Parathyroid adenoma (tissue), 2 donors: ENCODE measurements at regions not wholly inside any gene's neighbourhood (a gene's known extent, or its start where the extent isn't known, plus 50 kb on each side); places are given as distances from the start of the nearest gene placed in this dataset.

Source experiments
- H2AFZ ChIP-seq: fragments of 300-600 bp; sonication (generic); one replicate; pipeline ENCODE4 v1.7.0; 2017; ENCODE audit warnings: antibody characterized with exemption, mild to moderate bottlenecking
- H3K27ac ChIP-seq: fragments of 300-600 bp; sonication (generic); one replicate; pipeline ENCODE4 v1.7.0; 2017
- H3K27me3 ChIP-seq: fragments of 300-600 bp; sonication (generic); one replicate; pipeline ENCODE4 v1.7.0; 2017; ENCODE audit warnings: low read length; ENCODE audit not compliant: control insufficient read depth, insufficient read depth
- H3K36me3 ChIP-seq: fragments of 300-600 bp; sonication (generic); one replicate; pipeline ENCODE4 v1.7.0; 2017; ENCODE audit warnings: low read length; ENCODE audit not compliant: control insufficient read depth, insufficient read depth
- H3K4me1 ChIP-seq: fragments of 300-600 bp; sonication (generic); one replicate; pipeline ENCODE4 v1.7.0; 2017; ENCODE audit warnings: control low read depth
- H3K4me2 ChIP-seq: fragments of 300-600 bp; sonication (generic); one replicate; pipeline ENCODE4 v1.7.0; 2017; ENCODE audit warnings: low read length
- H3K4me3 ChIP-seq: fragments of 300-600 bp; sonication (generic); one replicate; pipeline ENCODE4 v1.7.0; 2017; ENCODE audit warnings: low read depth, low read length
- H3K79me2 ChIP-seq: fragments of 300-600 bp; sonication (generic); one replicate; pipeline ENCODE4 v1.7.0; 2017; ENCODE audit warnings: control low read depth
- H3K9ac ChIP-seq: fragments of 300-600 bp; sonication (generic); one replicate; pipeline ENCODE4 v1.7.0; 2017; ENCODE audit warnings: mild to moderate bottlenecking
- H3K9me3 ChIP-seq: fragments of 300-600 bp; sonication (generic); one replicate; pipeline ENCODE4 v1.7.0; 2017; ENCODE audit warnings: low read length; ENCODE audit not compliant: control insufficient read depth
- TF ChIP-seq, protein P1 (sequence below): fragments of 300-600 bp; sonication (generic); IDR thresholded peaks from one replicate; pipeline ENCODE4 v1.7.0; 2017; ENCODE audit warnings: antibody characterized with exemption, mild to moderate bottlenecking
- donor health status: primary hyperparathyroidism.

GRCh38 chr5:168153876-168154270 is 137.6 kb upstream of the WWC1 start:
- TF ChIP-seq, protein P1, sequence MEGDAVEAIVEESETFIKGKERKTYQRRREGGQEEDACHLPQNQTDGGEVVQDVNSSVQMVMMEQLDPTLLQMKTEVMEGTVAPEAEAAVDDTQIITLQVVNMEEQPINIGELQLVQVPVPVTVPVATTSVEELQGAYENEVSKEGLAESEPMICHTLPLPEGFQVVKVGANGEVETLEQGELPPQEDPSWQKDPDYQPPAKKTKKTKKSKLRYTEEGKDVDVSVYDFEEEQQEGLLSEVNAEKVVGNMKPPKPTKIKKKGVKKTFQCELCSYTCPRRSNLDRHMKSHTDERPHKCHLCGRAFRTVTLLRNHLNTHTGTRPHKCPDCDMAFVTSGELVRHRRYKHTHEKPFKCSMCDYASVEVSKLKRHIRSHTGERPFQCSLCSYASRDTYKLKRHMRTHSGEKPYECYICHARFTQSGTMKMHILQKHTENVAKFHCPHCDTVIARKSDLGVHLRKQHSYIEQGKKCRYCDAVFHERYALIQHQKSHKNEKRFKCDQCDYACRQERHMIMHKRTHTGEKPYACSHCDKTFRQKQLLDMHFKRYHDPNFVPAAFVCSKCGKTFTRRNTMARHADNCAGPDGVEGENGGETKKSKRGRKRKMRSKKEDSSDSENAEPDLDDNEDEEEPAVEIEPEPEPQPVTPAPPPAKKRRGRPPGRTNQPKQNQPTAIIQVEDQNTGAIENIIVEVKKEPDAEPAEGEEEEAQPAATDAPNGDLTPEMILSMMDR: no peak
- no peak overlapping the region for H2AFZ ChIP-seq
- H3K4me2 ChIP-seq: no peak overlapping the region
- no peaks in the 10 kb centered on the region for H3K36me3 ChIP-seq
- H3K9ac ChIP-seq: no peak overlapping the region
- no peak overlapping the region for H3K27ac ChIP-seq
- no peak overlapping the region for H3K4me3 ChIP-seq
- no peaks in the 10 kb centered on the region for H3K27me3 ChIP-seq
- H3K9me3 ChIP-seq: no peaks in the 10 kb centered on the region
- H3K4me1 ChIP-seq: no peaks in the 10 kb centered on the region
- no peaks in the 10 kb centered on the region for H3K79me2 ChIP-seq

DNA sequence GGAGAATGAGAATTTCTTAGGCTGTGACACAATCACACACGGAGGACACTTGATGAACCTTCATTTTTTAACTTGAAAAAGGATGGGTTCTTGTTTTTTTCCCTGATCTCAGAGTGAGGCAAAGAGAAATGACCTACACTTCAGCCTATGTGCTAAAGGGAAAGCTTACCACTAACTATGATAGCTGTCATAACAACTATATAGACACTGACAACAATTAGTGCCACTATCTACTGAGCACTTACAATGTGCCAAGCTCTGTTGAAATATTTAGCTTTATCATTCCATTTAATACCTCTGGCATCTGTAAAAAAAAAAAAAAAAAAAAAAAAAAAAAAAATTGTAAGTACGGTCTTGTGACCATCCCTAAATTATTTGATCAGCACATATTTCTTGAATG is 135.9 kb upstream of the WWC1 start:
- no peak overlapping the region for H2AFZ ChIP-seq
- no peak overlapping the region for H3K4me2 ChIP-seq
- H3K27ac ChIP-seq: no peak overlapping the region
- no peaks in the 10 kb centered on the region for H3K9me3 ChIP-seq
- no peaks in the 10 kb centered on the region for H3K27me3 ChIP-seq
- no peak overlapping the region for H3K4me3 ChIP-seq
- no peaks in the 10 kb centered on the region for H3K4me1 ChIP-seq
- no peak overlapping the region for H3K9ac ChIP-seq
- TF ChIP-seq, protein P1: no peak
- H3K79me2 ChIP-seq: no peaks in the 10 kb centered on the region
- no peaks in the 10 kb centered on the region for H3K36me3 ChIP-seq

DNA sequence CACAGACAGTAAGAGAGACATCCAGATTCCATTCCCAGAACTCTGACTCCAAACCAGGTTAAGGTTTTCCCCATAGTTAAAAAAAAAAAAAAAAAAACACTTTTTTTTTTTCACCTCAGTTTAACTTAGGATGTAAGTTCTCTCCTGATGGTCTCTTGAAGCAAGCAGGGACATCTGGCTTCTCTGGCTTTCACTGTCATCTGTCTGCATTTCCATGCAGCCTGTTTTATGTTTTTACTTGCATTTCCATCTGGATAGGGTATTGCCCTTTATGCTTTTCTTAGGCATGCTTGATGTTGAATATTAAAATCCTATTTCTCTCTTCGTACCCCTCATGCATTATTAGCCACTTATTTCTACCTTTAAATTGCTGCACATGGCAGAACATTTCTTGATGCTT is 135.3 kb upstream of the WWC1 start:
- no peaks in the 10 kb centered on the region for H3K9me3 ChIP-seq
- no peaks in the 10 kb centered on the region for H3K27me3 ChIP-seq
- no peak overlapping the region for H2AFZ ChIP-seq
- no peaks in the 10 kb centered on the region for H3K36me3 ChIP-seq
- no peak overlapping the region for H3K4me3 ChIP-seq
- H3K4me1 ChIP-seq: no peaks in the 10 kb centered on the region
- no peak overlapping the region for H3K27ac ChIP-seq
- H3K9ac ChIP-seq: no peak overlapping the region
- no peak overlapping the region for H3K4me2 ChIP-seq
- TF ChIP-seq, protein P1: no peak
- no peaks in the 10 kb centered on the region for H3K79me2 ChIP-seq

DNA sequence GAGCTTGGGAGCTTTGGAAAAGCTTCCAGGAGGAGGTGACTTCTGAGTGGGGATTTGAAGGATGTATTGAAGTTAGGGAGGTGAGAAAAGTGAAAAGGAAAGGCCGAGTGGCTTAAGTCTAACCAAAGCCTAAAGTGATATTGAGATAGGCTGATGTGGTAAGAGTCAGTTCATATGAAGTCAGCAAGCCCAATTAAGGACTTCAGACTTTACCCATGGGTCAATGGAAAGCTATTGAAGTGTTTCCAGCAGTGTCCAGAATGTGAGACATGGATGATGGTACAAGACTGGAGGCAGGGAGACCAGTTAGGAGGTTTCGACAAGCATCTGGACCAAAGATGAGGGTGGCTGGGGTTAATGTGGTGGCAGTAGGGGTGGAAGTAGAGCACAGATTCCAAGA is 134.3 kb upstream of the WWC1 start:
- TF ChIP-seq, protein P1: no peak
- no peak overlapping the region for H3K9ac ChIP-seq
- no peak overlapping the region for H3K4me2 ChIP-seq
- H3K27ac ChIP-seq: no peak overlapping the region
- no peaks in the 10 kb centered on the region for H3K79me2 ChIP-seq
- no peaks in the 10 kb centered on the region for H3K27me3 ChIP-seq
- H3K9me3 ChIP-seq: no peaks in the 10 kb centered on the region
- no peak overlapping the region for H2AFZ ChIP-seq
- no peaks in the 10 kb centered on the region for H3K4me1 ChIP-seq
- no peaks in the 10 kb centered on the region for H3K36me3 ChIP-seq
- H3K4me3 ChIP-seq: no peak overlapping the region

- Histone ChIP-seq H3K4me3 (no peak overlapping the region), H3K27me3 (no peaks in the 10 kb centered on the region), H2AFZ (no peak overlapping the region), H3K9me3 (no peaks in the 10 kb centered on the region), H3K27ac (no peak overlapping the region), H3K36me3 (no peaks in the 10 kb centered on the region), H3K4me2 (no peak overlapping the region), H3K9ac (no peak overlapping the region), H3K79me2 (no peaks in the 10 kb centered on the region), H3K4me1 (no peaks in the 10 kb centered on the region)
- TF ChIP-seq, protein P1: no peak
Observed at GRCh38 chr5:168159425-168159824, 132.0 kb upstream of the WWC1 start.
